T-helper 2 cell treated with Interferon-gamma antibody and Interleukin-4, amounts not matched to agents 100 ng/mL and 5 ng/mL, for 36 hours (primary cell): ENCODE measurements at regions not wholly inside any gene's neighbourhood (a gene's known extent, or its start where the extent isn't known, plus 50 kb on each side); places are given as distances from the start of the nearest gene placed in this dataset.

Source experiments
- intact Hi-C: fragments of 100-400 bp; cut with micrococcal nuclease; formaldehyde crosslinking; loops from one replicate; pipeline ENCODE4 v1.15.1; 2023

DNA sequence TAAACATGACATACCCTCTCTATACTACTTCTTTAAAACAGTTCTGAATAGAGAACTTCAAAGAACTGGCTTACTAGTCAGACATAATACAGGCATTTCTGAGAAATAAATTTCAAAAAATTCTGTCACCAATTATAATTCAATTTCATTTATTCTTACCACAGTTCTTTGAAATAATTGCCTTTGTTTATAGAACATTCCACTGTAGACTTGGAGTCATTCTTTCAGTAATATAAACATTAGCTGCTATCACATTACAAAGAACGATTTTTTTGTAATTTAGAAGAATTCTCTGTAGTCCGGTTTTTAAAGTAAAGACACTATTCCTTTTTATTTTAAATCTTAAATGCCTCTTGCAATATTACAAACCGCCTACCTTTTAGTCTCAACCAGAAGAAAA lies 146.4 kb upstream of the COL11A1 start:
- intact Hi-C loops, result no loop called here

DNA sequence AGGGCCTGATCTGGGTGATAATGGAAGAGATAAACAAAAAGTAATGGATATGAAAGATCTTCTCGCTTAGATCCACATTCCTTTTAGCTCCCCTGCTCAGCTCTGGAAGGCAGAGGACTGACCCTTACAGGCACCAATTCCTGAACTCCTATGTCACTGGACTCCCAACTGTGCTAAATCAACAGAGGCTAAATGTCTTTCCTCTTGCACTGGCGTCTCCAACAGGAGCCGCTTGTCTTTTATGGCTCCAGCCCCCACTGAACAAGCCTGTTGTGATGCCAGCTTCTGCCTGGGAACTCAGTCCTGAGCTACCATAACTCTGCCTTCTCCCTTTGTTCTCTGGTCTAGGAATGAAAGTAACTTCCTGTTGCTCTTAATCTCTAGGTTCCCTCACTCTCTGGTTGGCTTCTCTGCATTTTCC lies 142.1 kb upstream of the COL11A1 start:
- intact Hi-C loops, result no loop called here

DNA sequence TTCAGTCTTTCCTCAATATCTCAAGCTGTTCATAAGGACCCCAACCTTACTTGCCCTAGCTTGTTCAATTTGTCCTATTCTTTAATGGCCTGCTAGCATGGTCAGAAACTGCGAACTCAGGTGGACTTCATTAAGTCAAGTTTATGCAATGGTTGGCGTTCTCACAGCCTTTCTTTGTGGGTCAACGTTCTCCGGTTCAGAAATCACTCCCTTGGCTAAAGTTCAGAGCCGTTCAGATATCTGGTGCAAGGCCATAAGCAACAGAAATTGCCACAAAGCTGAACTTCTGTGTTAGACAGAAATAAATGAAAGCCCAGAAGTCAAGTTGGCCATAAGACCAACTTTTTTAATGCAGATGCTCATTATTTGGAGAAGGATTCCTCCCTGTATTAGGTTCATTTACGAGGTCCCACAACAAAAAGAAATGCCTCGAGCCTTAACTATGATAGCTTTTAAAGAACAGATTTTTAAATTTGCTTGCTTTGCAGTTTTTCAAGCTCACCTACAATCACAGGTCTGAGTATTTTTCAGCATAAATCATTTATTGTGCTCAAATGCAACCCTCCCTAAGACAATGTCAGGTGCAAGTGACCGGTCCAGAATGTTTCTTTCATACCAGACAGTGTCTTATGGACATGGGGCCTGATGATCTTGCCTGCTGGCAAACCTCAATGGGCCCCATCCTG lies 140.2 kb upstream of the COL11A1 start:
- intact Hi-C loops, result no loop called here

DNA sequence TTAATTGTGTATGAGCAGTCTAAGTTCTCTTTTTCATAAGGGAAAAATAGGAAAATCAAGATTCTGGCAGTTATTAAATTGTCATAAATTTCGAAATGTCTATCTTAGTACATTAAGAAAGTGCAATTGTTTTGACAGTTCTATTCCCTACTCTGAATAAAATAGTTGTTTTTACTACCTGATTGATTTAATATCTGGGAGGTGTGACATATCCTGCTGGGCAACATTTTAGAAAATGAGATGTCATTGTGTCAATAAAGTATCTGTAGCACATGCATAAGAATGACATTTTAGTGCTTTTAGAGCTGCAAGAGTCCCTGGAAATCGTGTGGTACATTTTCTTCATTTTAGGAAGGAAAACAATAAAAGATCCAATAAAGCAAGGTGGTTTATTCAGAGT lies 139.2 kb upstream of the COL11A1 start:
- intact Hi-C loops, result no loop called here

DNA sequence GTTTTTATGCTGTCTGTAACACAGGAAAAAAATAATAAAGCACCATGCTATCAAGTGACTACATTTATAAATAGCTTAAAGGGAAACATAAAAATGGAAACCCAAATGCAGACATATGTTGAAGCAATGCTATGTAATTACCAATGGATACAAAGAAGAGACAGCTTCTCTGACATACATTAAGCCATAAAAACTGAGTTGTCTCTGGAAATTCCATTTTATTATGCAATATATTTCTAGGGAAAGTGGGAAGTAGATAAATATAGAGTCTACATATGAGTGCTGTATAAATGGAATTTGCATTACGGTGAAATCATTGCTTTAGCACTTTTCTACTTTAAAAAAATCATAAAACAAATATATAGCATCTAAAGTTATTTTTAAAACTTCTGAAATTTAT lies 135.2 kb upstream of the COL11A1 start:
- intact Hi-C loops, result no loop called here

DNA sequence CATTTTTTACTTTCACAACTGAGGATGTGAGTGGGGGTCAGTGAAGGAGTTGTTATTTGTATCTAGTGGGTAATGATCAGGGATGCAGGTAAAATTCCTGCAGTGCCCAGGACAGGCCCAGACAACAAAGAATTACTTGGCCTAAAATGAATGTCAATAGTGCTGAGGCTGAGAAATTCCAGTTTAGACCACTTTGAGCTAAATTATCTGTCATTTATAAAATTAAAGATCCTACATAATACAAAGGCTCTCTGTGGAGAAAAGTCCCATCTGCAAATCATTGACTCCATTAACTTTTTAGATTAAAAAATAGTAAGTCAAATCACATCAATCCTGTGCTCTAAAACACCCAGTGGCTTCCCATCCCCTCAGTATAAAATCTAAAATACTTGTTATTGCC lies 130.7 kb upstream of the COL11A1 start:
- intact Hi-C loops, result no loop called here

DNA sequence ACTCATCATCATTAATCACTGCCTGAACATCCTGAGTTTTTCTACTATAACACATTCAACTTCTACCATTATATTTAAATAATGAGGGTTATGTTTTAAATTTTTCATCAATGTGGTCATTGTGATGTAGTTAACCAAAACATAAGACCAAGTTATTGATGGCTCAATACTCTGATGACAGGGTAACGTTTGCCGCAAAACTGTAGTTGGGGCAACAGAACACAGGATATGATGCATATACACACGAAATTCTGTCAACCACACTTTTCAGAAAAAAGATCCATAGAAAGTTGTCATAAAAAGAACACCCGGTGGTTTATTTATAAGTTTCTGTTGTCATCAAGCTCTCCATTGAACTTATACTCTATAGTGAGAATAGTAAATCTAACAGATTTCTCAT lies 121.7 kb upstream of the COL11A1 start:
- intact Hi-C loops, result no loop called here

DNA sequence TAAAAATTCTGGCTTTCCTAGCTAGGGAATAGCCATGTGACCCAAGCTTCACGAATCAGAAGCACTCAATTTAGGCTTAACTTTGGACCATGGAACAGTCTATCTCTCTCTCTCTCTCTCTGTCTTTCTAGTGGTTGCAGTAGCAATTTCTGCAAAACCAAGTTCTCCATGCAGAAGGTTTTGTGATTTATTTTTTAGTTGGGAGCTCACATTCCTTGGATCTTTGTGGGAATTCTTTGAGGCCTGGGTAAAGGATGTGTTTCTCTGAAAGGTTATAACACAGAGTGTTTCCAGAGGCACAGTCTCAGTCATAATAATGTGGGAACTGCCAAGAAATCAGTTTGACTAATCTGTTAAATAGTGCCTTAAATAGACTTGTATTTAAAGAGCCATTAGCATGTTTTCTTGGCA lies 112.3 kb upstream of the COL11A1 start:
- intact Hi-C loops, result no loop called here

DNA sequence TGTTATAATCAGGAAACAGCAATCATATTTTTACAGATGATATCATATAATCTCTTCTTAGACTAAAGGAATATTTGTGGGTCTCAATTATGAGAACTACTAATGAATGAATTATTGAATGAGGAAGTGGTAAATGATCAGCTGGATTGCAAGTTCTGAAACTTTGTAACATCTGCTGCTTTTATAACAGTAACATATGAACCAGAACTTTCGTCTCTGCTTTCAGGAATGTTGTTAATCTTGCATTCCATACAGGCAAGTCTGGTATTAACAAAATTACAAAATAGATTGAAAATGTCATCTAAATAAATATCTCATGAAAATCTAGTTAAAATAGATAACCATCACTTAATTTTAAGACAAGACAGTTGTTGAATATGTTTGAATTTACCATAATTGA lies 110.5 kb upstream of the COL11A1 start:
- intact Hi-C loops, result no loop called here

DNA sequence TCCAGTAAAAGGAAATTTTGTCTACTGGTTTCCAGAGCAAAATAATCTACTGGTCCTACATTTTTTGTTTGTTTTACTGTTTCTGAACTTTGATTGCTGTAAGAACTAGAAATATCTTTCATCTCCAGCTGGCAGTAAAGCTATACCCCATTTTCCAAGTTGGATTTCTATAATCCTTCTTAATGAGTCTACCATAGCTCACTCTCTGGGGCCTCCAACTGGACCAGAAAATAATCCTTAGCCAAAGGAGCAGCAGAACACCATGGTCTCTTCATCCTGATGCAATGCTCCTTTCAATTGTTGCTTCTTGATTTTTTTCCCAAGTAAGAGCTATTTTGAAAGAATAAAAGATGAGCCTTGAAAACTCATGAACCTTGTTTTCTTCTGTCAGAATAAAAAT lies 110.0 kb upstream of the COL11A1 start:
- intact Hi-C loops, result no loop called here

DNA sequence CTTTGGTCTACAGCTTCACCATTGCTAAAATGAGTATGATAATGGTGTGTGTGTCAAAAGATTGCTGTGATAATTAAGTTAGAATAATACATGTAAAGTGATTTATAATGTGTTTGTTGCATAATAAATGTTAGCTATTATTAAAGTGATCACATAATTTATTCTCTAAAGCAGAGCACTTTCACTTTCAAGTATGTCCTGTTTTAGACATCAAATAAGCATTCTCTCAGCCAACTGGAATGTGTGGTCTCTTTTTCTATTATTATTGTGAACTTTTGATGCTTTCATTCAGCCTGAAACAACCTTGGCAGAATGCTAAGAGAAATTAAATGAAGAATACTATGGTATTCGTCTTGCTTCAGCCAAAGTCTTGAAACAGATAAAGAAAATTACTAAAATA lies 102.8 kb upstream of the COL11A1 start:
- intact Hi-C loops, result no loop called here

DNA sequence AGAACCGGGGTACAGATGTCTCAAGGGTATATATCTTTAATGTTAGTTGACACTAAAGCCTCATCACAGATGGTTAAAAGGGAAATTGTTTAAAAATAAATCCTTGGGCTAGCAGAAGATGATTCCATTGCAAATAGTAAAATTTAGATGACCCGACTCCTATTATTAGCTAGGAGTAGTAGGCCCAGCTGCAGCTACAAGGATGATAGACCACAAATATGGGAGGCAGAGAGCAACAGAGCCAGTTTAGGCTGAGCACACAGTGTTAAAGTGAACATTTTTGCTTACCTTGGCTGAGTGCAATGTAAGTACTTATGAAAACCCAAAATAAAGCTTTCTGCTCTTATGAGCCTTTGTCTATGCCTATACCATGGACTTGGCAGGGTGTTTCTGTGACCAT lies 100.5 kb upstream of the COL11A1 start:
- intact Hi-C loops, result no loop called here

DNA sequence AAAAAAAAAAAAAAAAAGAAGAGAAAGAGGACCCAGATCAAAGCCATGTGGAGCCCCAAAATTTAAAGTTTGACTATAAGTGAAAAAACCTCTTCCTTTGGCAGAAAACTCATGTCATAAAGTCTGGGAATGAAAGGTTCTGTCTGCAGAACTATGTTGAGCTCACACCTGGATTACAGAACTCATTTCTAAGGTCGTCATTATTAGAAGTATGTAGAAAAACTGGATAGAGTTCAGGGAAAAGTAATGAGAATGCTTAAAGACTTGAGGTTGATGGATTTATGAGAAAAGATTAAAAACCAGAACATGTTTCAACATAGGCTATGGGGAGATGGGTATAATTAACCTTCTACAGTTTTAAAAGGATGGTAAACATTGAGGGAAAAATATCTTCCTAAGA lies 90.7 kb upstream of the COL11A1 start:
- intact Hi-C loops, result no loop called here

DNA sequence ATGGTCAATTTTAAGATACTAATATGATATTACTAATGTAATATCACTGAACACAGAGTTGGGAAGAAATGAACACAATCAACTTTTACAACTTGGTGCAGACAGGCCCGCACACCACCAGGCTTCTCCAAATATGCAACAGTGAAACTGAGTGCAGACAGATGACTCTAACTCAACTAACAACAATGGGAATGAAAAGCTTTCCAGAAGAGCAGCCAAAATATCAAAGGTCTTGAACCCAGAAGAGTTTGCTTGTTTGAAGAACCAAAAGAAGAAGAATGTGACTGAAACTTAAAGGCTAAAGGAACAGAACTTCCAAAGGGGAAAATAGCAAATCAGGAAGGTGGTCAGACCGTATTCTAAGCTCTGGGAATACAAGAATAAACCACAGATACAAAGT lies 89.8 kb upstream of the COL11A1 start:
- intact Hi-C loops, result no loop called here

DNA sequence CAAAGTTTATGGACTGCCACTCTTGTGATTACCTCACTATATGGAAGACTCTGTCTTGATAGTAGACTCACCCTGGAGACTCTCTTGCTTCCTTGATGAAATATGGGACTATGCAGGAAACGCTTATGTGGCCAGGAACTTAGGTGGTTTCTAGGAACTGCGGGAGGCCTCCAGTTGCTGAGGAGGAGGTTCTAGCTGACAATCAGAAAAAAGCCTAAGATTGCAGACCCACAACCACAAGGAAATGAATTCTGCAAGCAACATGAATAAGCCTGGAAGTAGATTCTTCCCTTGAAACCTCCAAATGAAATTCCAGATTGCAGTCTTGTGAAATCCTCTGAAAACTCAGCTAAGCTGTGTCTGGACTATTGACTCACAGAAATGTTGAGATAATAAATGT lies 88.9 kb upstream of the COL11A1 start:
- intact Hi-C loops, result no loop called here

DNA sequence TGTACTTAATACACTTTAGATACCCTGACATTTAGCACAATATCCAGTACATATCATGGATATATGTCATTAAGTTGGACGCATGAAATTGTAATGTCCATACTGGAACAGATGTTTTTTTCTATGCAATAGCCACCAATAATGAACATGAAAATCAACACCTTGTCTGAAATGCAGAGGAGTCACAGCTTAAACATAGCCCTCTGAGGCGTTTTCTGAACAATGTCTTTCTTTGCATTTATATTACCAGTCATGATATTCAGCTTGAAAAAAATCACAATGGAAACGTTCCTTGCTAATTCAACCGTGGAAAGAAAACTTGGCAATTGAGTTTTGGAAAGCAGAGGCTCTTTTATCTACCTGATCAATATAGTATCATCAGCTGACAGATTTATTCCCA lies 86.7 kb upstream of the COL11A1 start:
- intact Hi-C loops, result no loop called here

DNA sequence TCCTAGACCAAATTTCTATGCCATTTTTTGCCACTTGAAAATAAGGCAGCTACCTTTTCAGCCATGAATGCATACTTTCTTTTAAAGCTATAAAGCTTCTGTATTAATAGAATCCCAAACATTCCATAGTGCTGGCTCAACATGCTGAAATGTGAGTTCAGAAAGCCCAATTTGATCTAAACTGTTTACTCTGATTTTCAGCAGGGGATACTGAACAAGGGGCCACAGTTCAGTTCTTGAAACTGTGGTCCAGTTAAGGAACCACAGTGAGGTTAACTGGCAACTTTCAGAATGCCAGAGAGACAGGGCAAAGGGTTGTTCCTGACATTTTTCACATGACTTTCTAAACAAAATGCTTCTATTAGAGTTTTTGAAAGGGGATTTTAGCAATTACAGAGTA lies 85.7 kb upstream of the COL11A1 start:
- intact Hi-C loops, result no loop called here

DNA sequence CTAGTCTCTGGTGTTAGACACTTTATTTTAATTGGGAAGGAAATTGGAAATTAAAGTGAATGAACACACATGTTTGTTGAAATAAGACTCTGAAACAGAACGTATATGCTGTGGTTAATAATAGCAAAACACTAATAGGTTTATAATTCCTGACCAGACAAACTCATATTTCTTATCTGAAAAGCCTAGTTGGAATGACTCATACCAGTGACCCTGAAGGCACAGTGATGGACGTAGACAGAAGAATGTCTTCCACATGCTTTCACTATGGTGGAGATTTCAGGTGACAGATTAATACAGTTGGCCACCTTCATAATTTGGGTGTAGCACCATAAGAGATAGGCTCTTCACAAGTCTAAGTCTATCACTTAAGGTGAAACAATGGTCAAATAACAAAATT lies 83.0 kb upstream of the COL11A1 start:
- intact Hi-C loops, result no loop called here

DNA sequence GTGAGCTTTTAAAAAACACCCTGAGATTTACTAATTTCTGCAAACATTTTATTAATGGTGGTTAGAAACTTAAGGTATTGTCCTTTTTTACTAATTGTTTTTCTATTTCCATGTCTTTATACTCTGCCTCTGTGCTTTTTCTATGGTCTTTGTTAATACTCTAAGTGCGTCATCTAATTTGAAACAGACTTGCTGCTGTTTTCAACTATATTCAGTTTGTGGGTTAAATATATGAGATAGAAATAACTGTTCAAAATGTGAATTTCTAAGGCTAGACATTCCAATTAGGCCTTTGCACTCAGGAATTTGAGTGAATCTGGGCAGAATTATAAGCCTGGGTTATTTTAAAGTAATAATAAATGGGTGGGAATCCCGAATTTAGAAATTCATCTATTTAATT lies 82.4 kb upstream of the COL11A1 start:
- intact Hi-C loops, result no loop called here

DNA sequence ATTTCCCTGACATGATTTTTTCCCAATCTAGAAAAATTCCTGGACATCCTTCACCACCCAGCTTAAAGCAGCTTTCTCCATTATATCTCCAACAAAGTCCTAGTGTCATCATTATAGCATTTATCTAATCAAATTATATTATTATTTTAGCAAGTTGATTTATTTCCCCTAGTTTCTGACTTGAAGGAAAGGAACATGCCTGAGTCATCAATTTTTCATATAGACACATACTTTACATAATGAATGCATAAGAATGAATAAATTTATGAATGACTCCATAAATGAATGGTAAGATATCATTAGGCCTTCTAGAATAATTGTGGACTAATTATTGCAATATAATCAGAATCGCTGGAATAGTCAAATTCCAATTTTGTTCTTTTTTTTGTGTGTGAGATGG lies 79.4 kb upstream of the COL11A1 start:
- intact Hi-C loops, result no loop called here

DNA sequence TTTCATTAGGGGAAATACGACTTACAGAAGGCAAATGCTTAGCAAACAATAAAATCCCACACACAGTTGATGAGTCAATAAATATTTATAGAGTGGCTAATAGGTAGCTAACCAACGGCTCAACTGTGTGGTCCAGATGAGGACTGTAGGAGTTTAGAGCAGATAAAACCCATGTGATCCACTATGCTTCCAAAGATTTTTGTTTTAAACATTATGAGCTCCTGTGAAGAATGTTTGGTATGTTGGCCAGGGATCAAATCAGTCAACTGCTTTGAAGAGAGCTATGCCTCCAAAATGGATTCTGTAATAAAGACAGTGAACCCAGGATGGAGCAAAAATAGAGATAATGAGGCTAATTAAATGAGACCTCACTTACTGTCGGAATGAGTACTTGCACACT lies 72.3 kb upstream of the COL11A1 start:
- intact Hi-C loops, result no loop called here

DNA sequence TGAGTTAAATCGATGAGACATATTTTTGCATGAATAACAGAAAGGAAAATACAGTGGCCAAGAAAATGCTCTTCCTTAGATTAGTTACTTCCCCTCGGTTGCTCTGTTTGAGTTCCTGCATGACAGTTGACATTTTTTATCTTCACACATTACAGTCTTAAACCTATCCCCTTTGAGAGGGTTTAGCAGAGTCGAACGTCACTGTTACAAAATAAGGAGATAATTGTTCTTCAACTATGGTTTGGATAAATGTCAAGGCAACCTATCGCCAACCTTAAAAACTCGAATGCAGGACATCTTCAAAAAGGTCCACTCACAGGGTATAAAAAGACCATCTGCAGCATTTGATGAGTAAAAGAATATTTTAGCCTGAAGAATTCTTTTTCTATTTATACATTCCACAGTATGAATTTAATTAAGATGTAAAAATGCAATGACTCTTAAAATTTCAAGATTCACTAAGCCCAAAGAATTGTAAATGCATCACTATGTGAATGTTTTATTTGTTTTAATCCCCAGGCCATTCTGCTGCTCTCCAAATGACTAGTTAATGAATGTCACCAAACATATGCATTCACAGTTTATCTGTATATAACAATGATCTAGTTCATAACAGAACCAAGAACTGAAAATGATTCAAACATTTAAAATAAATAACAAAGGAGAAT lies 68.9 kb upstream of the COL11A1 start:
- intact Hi-C loops, result no loop called here

DNA sequence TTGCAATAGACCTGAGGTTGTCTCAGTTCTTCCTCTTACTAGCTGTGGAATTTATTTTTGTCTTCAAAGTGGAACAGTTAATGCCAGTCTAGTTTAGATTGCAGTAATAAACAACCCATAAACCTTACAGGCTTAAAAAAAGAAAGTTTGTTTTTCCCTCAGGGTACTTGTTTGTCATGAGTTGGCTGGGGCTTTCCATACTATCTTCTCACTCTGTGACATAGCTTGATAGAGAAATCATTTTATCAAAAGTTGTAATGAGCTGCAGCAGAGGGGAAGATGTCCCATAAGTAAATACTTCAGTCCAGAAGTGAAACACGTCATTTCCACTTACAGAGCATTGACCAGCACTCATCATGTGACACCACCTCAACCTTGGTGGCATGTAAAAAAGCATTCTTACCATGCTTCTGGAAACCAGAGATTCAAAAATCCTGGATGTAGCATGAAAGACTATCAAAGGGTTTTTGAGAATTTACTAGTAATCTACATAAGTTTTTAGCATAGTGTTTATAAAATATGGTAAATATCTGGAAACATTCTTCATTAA lies 62.8 kb upstream of the COL11A1 start:
- intact Hi-C loops, result no loop called here
